ENCODE measurements at regions not wholly inside any gene's neighbourhood (a gene's known extent, or its start where the extent isn't known, plus 50 kb on each side); places are given as distances from the start of the nearest gene placed in this dataset.

DNA sequence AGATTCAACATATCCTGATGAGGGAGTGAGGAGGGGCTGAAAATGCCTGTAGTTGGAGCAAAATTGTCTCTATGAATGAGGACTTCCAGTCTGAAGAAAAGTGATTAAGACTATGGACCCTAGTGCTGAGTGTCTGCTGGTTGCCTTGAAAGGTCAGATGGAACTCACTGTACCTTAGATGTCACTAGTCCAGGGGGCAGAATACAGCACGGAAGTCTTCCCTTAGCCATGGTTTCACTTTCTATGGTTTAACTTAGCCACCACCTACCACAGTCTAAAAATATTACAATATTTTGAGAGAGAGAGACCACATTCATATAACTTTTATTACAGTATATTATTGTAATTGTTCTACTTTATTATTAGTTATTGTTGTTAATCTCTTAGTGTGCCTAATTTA is 223.1 kb downstream of the FMR1NB start:
- no peak overlapping the region for H3K4me2 ChIP-seq
- 50% methylated on average over 1 of the region's 1 CpG for WGBS (ENCODE audit: missing lambda C conversion rate)
- FAIRE-seq (no peak), ATAC-seq (no peak), DNase-seq (ENCODE audit: low read depth in 1 of 2, low spot score in 1 of 2) (no peak)
- H3K4me1 ChIP-seq, result no peaks in the 10 kb centered on the region
- ChIA-PET POLR2A (no interaction called here), CTCF (no interaction called here)
- no peak overlapping the region for H3K27ac ChIP-seq
- no peaks in the 10 kb centered on the region for H3K9me3 ChIP-seq
- H3K4me3 ChIP-seq, result no peak overlapping the region
- TF ChIP-seq MAZ (IDR thresholded peaks at IDR 0.05; ENCODE audit: borderline replicate concordance, low read depth, low read length) (no peak), TFCP2L1 (CRISPR knock-in tag; IDR thresholded peaks at IDR 0.05) (no peak), FOXS1 (CRISPR knock-in tag; IDR thresholded peaks at IDR 0.05) (no peak), EP300 (IDR thresholded peaks at IDR 0.05) (no peak), ESRRA (IDR thresholded peaks at IDR 0.05; ENCODE audit: borderline replicate concordance, low read length) (no peak), ZFP36 (IDR thresholded peaks at IDR 0.05; ENCODE audit: borderline replicate concordance, partially characterized antibody) (no peak), HOXB13 (CRISPR knock-in tag; IDR thresholded peaks at IDR 0.05; ENCODE audit: low read depth) (no peak), RNF2 (IDR thresholded peaks at IDR 0.05; ENCODE audit: borderline replicate concordance, low read depth) (no peak), MAFK (IDR thresholded peaks at IDR 0.05; ENCODE audit: partially characterized antibody) (no peak), CEBPB (IDR thresholded peaks at IDR 0.05) (no peak), GATA3 (IDR thresholded peaks at IDR 0.05; ENCODE audit: borderline replicate concordance) (no peak), POLR2AphosphoS2 (conservative IDR thresholded peaks at IDR 0.05; ENCODE audit: low read length) (no peak), PHF8 (IDR thresholded peaks at IDR 0.05; ENCODE audit: borderline replicate concordance, low read depth) (no peak)
- TF ChIP-seq, protein P1, sequence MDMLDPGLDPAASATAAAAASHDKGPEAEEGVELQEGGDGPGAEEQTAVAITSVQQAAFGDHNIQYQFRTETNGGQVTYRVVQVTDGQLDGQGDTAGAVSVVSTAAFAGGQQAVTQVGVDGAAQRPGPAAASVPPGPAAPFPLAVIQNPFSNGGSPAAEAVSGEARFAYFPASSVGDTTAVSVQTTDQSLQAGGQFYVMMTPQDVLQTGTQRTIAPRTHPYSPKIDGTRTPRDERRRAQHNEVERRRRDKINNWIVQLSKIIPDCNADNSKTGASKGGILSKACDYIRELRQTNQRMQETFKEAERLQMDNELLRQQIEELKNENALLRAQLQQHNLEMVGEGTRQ (IDR thresholded peaks at IDR 0.05), result no peak
- TF ChIP-seq, protein P2, sequence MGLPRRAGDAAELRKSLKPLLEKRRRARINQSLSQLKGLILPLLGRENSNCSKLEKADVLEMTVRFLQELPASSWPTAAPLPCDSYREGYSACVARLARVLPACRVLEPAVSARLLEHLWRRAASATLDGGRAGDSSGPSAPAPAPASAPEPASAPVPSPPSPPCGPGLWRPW (IDR thresholded peaks at IDR 0.05), result no peak
- TF ChIP-seq, protein P3, sequence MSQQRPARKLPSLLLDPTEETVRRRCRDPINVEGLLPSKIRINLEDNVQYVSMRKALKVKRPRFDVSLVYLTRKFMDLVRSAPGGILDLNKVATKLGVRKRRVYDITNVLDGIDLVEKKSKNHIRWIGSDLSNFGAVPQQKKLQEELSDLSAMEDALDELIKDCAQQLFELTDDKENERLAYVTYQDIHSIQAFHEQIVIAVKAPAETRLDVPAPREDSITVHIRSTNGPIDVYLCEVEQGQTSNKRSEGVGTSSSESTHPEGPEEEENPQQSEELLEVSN (IDR thresholded peaks at IDR 0.05; ENCODE audit: borderline replicate concordance, low read depth), result no peak
- TF ChIP-seq, protein P4, sequence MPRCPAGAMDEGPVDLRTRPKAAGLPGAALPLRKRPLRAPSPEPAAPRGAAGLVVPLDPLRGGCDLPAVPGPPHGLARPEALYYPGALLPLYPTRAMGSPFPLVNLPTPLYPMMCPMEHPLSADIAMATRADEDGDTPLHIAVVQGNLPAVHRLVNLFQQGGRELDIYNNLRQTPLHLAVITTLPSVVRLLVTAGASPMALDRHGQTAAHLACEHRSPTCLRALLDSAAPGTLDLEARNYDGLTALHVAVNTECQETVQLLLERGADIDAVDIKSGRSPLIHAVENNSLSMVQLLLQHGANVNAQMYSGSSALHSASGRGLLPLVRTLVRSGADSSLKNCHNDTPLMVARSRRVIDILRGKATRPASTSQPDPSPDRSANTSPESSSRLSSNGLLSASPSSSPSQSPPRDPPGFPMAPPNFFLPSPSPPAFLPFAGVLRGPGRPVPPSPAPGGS (IDR thresholded peaks at IDR 0.05), result no peak

DNA sequence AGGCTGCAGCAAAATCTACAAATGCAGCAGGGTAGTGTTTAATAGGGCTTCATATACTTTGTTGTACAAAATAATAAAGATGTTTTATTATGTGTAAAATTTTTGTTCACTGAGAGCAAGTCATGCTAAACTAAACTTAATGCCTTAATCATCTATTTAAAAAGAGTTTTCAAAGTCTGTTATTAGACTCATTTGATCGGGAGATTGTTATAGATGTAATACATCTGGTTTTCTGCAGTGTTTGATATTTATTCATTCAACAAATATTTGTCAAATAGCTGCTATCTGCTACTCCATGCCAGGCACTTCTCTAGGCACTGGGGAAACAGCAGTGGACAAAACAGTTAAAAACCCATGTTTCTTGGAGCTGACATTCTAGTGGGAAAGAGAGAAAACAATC is 233.6 kb downstream of the FMR1NB start:
- DNase-seq (ENCODE audit: low read depth in 1 of 2, low spot score in 1 of 2) (no peak), FAIRE-seq (no peak), ATAC-seq (no peak)
- H3K4me3 ChIP-seq, result no peak overlapping the region
- H3K4me2 ChIP-seq, result no peak overlapping the region
- no peaks in the 10 kb centered on the region for H3K4me1 ChIP-seq
- POLR2A ChIA-PET, result no interaction called here
- CTCF ChIA-PET, result no interaction called here
- no peak overlapping the region for H3K27ac ChIP-seq
- no peaks in the 10 kb centered on the region for H3K9me3 ChIP-seq
- whole genome bisulfite sequencing (ENCODE audit: missing lambda C conversion rate), result 13% methylated on average over 1 of the region's 1 CpG
- TF ChIP-seq NFE2L2 (conservative IDR thresholded peaks at IDR 0.05; ENCODE audit: low read length) (no peak), RNF2 (IDR thresholded peaks at IDR 0.05; ENCODE audit: borderline replicate concordance, low read depth) (no peak), CHD2 (IDR thresholded peaks at IDR 0.05; ENCODE audit: low read length, partially characterized antibody) (no peak), EP300 (IDR thresholded peaks at IDR 0.05) (no peak), BHLHE40 (IDR thresholded peaks at IDR 0.05; ENCODE audit: low read depth, low read length) (no peak), EHF (CRISPR knock-in tag; IDR thresholded peaks at IDR 0.05) (no peak), CHD4 (IDR thresholded peaks at IDR 0.05; ENCODE audit: borderline replicate concordance) (no peak), FOSL2 (IDR thresholded peaks at IDR 0.05) (no peak), FOSL2 (CRISPR knock-in tag; IDR thresholded peaks at IDR 0.05) (no peak), HEYL (CRISPR knock-in tag; IDR thresholded peaks at IDR 0.05) (no peak), SMC3 (IDR thresholded peaks at IDR 0.05) (no peak), MAZ (IDR thresholded peaks at IDR 0.05; ENCODE audit: borderline replicate concordance, low read depth, low read length) (no peak), KDM5A (IDR thresholded peaks at IDR 0.05) (no peak), HDAC2 (IDR thresholded peaks at IDR 0.05) (no peak), FOSB (CRISPR knock-in tag; IDR thresholded peaks at IDR 0.05) (no peak)
- TF ChIP-seq, protein P5, sequence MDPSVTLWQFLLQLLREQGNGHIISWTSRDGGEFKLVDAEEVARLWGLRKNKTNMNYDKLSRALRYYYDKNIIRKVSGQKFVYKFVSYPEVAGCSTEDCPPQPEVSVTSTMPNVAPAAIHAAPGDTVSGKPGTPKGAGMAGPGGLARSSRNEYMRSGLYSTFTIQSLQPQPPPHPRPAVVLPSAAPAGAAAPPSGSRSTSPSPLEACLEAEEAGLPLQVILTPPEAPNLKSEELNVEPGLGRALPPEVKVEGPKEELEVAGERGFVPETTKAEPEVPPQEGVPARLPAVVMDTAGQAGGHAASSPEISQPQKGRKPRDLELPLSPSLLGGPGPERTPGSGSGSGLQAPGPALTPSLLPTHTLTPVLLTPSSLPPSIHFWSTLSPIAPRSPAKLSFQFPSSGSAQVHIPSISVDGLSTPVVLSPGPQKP (IDR thresholded peaks at IDR 0.05; ENCODE audit: low read depth, low read length), result no peak
- TF ChIP-seq, protein P6, sequence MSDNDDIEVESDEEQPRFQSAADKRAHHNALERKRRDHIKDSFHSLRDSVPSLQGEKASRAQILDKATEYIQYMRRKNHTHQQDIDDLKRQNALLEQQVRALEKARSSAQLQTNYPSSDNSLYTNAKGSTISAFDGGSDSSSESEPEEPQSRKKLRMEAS (IDR thresholded peaks at IDR 0.05), result no peak
- TF ChIP-seq, protein P2 (IDR thresholded peaks at IDR 0.05), result no peak
- TF ChIP-seq, protein P7, sequence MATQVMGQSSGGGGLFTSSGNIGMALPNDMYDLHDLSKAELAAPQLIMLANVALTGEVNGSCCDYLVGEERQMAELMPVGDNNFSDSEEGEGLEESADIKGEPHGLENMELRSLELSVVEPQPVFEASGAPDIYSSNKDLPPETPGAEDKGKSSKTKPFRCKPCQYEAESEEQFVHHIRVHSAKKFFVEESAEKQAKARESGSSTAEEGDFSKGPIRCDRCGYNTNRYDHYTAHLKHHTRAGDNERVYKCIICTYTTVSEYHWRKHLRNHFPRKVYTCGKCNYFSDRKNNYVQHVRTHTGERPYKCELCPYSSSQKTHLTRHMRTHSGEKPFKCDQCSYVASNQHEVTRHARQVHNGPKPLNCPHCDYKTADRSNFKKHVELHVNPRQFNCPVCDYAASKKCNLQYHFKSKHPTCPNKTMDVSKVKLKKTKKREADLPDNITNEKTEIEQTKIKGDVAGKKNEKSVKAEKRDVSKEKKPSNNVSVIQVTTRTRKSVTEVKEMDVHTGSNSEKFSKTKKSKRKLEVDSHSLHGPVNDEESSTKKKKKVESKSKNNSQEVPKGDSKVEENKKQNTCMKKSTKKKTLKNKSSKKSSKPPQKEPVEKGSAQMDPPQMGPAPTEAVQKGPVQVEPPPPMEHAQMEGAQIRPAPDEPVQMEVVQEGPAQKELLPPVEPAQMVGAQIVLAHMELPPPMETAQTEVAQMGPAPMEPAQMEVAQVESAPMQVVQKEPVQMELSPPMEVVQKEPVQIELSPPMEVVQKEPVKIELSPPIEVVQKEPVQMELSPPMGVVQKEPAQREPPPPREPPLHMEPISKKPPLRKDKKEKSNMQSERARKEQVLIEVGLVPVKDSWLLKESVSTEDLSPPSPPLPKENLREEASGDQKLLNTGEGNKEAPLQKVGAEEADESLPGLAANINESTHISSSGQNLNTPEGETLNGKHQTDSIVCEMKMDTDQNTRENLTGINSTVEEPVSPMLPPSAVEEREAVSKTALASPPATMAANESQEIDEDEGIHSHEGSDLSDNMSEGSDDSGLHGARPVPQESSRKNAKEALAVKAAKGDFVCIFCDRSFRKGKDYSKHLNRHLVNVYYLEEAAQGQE (IDR thresholded peaks at IDR 0.05), result no peak
